Fibroblast of villous mesenchyme (primary cell): ENCODE measurements at regions not wholly inside any gene's neighbourhood (a gene's known extent, or its start where the extent isn't known, plus 50 kb on each side); places are given as distances from the start of the nearest gene placed in this dataset.
A peak's percentile ranks its signal among the peaks of the same experiment; 100 is the strongest.

Experiments used
- DNase-seq: peaks from one replicate; pipeline ENCODE4 v3.0.0-alpha.2; 2010; ENCODE audit warnings: low read depth
- H3K4me3 ChIP-seq: 2 replicates; pipeline ENCODE4 v1.5.1; 2011; ENCODE audit warnings: low read depth, mild to moderate bottlenecking, low read length
- CTCF ChIP-seq: IDR thresholded peaks from 2 replicates; pipeline ENCODE4 v1.5.1; 2012; ENCODE audit warnings: low read depth, mild to moderate bottlenecking, low read length; ENCODE audit not compliant: insufficient read depth

GRCh38 chr12:93977081-93977480 is 171.3 kb upstream of the PLXNC1 start:
- no peak for DNase-seq
- no peak for TF ChIP-seq CTCF
- no peak overlapping the region for H3K4me3 ChIP-seq

DNA sequence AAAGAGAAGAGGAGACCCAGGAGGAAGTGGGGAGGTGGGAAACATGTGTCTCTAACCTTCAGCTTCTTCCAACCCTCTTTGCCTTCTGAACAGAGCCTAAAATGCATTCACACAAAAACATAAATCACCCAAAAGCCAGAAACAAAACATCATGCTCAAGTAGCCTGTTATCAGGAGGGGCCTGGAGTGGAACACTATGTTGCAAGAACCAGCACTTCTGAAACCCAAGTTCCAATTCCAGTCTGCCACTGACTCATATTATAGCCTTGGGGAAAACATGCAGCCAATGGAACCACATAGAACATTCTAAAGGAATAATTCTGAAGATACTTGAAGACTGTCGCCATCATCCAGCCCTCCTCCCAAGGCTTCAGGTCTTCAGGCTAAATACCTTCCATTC is 169.8 kb upstream of the PLXNC1 start:
- peak; percentile 87 for DNase-seq
- H3K4me3 ChIP-seq = no peak overlapping the region
- TF ChIP-seq CTCF = no peak

- DNase-seq = peak; percentile 41
- TF ChIP-seq CTCF = peak; percentile 56
- no peak overlapping the region for H3K4me3 ChIP-seq
These were observed 169.2 kb upstream of the PLXNC1 start for GRCh38 chr12:93979189-93979588.

GRCh38 chr12:93980711-93981110 is 167.7 kb upstream of the PLXNC1 start:
- H3K4me3 ChIP-seq = no peak overlapping the region
- no peak for DNase-seq
- no peak for TF ChIP-seq CTCF

DNA sequence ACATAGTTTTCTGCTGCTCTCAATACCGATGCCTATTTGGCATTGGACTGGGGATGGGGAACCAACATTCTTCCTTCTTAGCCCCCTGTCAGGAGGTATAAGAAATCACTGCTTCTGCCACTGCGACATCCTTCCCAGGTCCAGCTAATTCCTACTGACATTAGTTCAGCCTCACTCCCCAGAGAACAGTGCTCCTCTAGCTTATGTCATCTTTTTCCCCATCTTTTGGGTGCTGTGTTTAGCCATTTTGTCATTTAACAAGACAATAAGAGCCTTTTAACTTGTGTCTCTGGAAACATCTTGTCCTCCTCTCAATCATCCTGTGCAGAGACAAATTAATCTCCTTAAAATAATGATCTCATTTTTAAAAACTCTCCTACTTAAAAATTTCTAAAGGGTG is 167.0 kb upstream of the PLXNC1 start:
- TF ChIP-seq CTCF = no peak
- no peak for DNase-seq
- no peak overlapping the region for H3K4me3 ChIP-seq

GRCh38 chr12:93982771-93983315 is 165.5 kb upstream of the PLXNC1 start:
- peak; percentile 62 for DNase-seq
- TF ChIP-seq CTCF = no peak

GRCh38 chr12:93984005-93984404 is 164.4 kb upstream of the PLXNC1 start:
- no peak overlapping the region for H3K4me3 ChIP-seq
- no peak for DNase-seq
- no peak for TF ChIP-seq CTCF

More at GRCh38 chr12:93982771-93983315, 165.5 kb upstream of the PLXNC1 start:
- no peak overlapping the region for H3K4me3 ChIP-seq
